Activated naive CD8-positive, alpha-beta T cell treated with anti-CD3 and anti-CD28 coated beads, Interleukin-2, amount 10 ng/mL, durations not matched to agents 7 days and 5 days (primary cell): ENCODE measurements at regions not wholly inside any gene's neighbourhood (a gene's known extent, or its start where the extent isn't known, plus 50 kb on each side); places are given as distances from the start of the nearest gene placed in this dataset.
"Not testable (repeated sequence)": the region's sequence is repeated elsewhere in the genome, so short reads cannot be mapped to it uniquely, and the experiment has no call there.

Experiments used
- ATAC-seq: fragments of 150-1000 bp; cut with Tn5 transposase; one replicate; pipeline ENCODE4 v1.10.0; 2021; ENCODE audit warnings: low read depth, moderate library complexity
- POLR2A ChIA-PET: fragments of 350-600 bp; sonication (Branson Sonifier 250); formaldehyde crosslinking; loops from one replicate; lab custom pipeline; 2021; ENCODE audit warnings: antibody characterized with exemption; lab: Charles Lee
- DNase-seq: peaks from one replicate; pipeline ENCODE4 v3.0.0; 2021
- H3K27ac Mint-ChIP-seq: one replicate; pipeline ENCODE4 v1.8.0; 2022; ENCODE audit warnings: mild to moderate bottlenecking, mixed read lengths
- H3K27me3 Mint-ChIP-seq: one replicate; pipeline ENCODE4 v1.8.0; 2022; ENCODE audit warnings: mild to moderate bottlenecking, moderate library complexity, mixed read lengths
- H3K36me3 Mint-ChIP-seq: one replicate; pipeline ENCODE4 v1.8.0; 2021; ENCODE audit warnings: mild to moderate bottlenecking, mixed read lengths
- H3K4me1 Mint-ChIP-seq: one replicate; pipeline ENCODE4 v1.8.0; 2021; ENCODE audit warnings: mixed read lengths
- H3K4me3 Mint-ChIP-seq: one replicate; pipeline ENCODE4 v1.8.0; 2022; ENCODE audit warnings: mild to moderate bottlenecking, moderate library complexity, mixed read lengths
- H3K9me3 Mint-ChIP-seq: one replicate; pipeline ENCODE4 v1.8.0; 2021; ENCODE audit warnings: mixed read lengths

GRCh38 chr1:163442895-163443294 lies 121.1 kb downstream of the NUF2 start:
- POLR2A ChIA-PET, result no interaction called here
- Mint-ChIP-seq H3K27me3 (peaks cover 2% of the 10 kb centered on the region), H3K9me3 (no peaks in the 10 kb centered on the region), H3K36me3 (no peaks in the 10 kb centered on the region), H3K27ac (no peak overlapping the region), H3K4me1 (peaks cover 2% of the 10 kb centered on the region), H3K4me3 (no peak overlapping the region)
- ATAC-seq (no peak), DNase-seq (no peak)

- no peaks in the 10 kb centered on the region for H3K36me3 Mint-ChIP-seq
- DNase-seq, result no peak
- no peak overlapping the region for H3K4me3 Mint-ChIP-seq
- no peaks in the 10 kb centered on the region for H3K9me3 Mint-ChIP-seq
- H3K27ac Mint-ChIP-seq, result no peak overlapping the region
- H3K4me1 Mint-ChIP-seq, result peaks cover 2% of the 10 kb centered on the region
- POLR2A ChIA-PET, result no interaction called here
- no peak for ATAC-seq
- H3K27me3 Mint-ChIP-seq, result peaks cover 2% of the 10 kb centered on the region
Measured at GRCh38 chr1:163443863-163444262, 122.1 kb downstream of the NUF2 start.

- Mint-ChIP-seq H3K36me3 (no peaks in the 10 kb centered on the region), H3K9me3 (no peaks in the 10 kb centered on the region), H3K4me3 (no peak overlapping the region), H3K27me3 (peaks cover 2% of the 10 kb centered on the region), H3K27ac (no peak overlapping the region), H3K4me1 (no peaks in the 10 kb centered on the region)
- ATAC-seq (no peak), DNase-seq (no peak)
- POLR2A ChIA-PET, result no interaction called here
Measured at GRCh38 chr1:163444665-163445064, 122.9 kb downstream of the NUF2 start.

GRCh38 chr1:163450986-163451385 lies 129.2 kb downstream of the NUF2 start:
- Mint-ChIP-seq H3K27ac (no peak overlapping the region), H3K27me3 (peaks cover 2% of the 10 kb centered on the region), H3K4me3 (no peak overlapping the region), H3K36me3 (no peaks in the 10 kb centered on the region), H3K9me3 (no peaks in the 10 kb centered on the region), H3K4me1 (no peaks in the 10 kb centered on the region)
- ATAC-seq (no peak), DNase-seq (no peak)
- POLR2A ChIA-PET, result no interaction called here

- Mint-ChIP-seq H3K27ac (no peak overlapping the region), H3K9me3 (no peaks in the 10 kb centered on the region), H3K36me3 (no peaks in the 10 kb centered on the region), H3K27me3 (no peaks in the 10 kb centered on the region), H3K4me3 (no peak overlapping the region), H3K4me1 (no peaks in the 10 kb centered on the region)
- ATAC-seq (no peak), DNase-seq (no peak)
- POLR2A ChIA-PET, result no interaction called here
Measured at GRCh38 chr1:163459539-163459938, 137.8 kb downstream of the NUF2 start.

GRCh38 chr1:163467289-163467688 lies 145.5 kb downstream of the NUF2 start:
- H3K36me3 Mint-ChIP-seq, result no peaks in the 10 kb centered on the region
- no peak for ATAC-seq
- H3K4me1 Mint-ChIP-seq, result no peaks in the 10 kb centered on the region
- no peaks in the 10 kb centered on the region for H3K9me3 Mint-ChIP-seq
- no peak overlapping the region for H3K27ac Mint-ChIP-seq
- POLR2A ChIA-PET, result no interaction called here
- peaks cover 2% of the 10 kb centered on the region for H3K27me3 Mint-ChIP-seq
- H3K4me3 Mint-ChIP-seq, result no peak overlapping the region
- no peak for DNase-seq

- Mint-ChIP-seq H3K27me3 (no peaks in the 10 kb centered on the region), H3K9me3 (peaks cover 1% of the 10 kb centered on the region), H3K4me3 (no peak overlapping the region), H3K27ac (no peak overlapping the region), H3K4me1 (no peaks in the 10 kb centered on the region), H3K36me3 (no peaks in the 10 kb centered on the region)
- ATAC-seq (no peak), DNase-seq (no peak)
- POLR2A ChIA-PET, result no interaction called here
Measured at GRCh38 chr1:163471779-163472650, 150.3 kb downstream of the NUF2 start.

- no peak for ATAC-seq
- Mint-ChIP-seq H3K27ac (no peak overlapping the region), H3K9me3 (peaks cover 2% of the 10 kb centered on the region), H3K4me1 (no peaks in the 10 kb centered on the region), H3K36me3 (no peaks in the 10 kb centered on the region), H3K27me3 (no peaks in the 10 kb centered on the region), H3K4me3 (no peak overlapping the region)
- DNase-seq, result no peak
- POLR2A ChIA-PET, result no interaction called here
Measured at GRCh38 chr1:163472651-163473248, 151.0 kb downstream of the NUF2 start.

GRCh38 chr1:163477276-163477830 lies 155.6 kb downstream of the NUF2 start:
- Mint-ChIP-seq H3K4me1 (no peaks in the 10 kb centered on the region), H3K27ac (no peak overlapping the region), H3K9me3 (peaks cover 6% of the 10 kb centered on the region), H3K36me3 (no peaks in the 10 kb centered on the region), H3K27me3 (no peaks in the 10 kb centered on the region), H3K4me3 (no peak overlapping the region)
- ATAC-seq, result no peak
- no peak for DNase-seq
- POLR2A ChIA-PET, result no interaction called here

GRCh38 chr1:163498391-163499330 lies 176.9 kb downstream of the NUF2 start:
- DNase-seq, H3K4me1 Mint-ChIP-seq, H3K36me3 Mint-ChIP-seq, H3K27me3 Mint-ChIP-seq, ATAC-seq, POLR2A ChIA-PET, H3K27ac Mint-ChIP-seq, H3K4me3 Mint-ChIP-seq, H3K9me3 Mint-ChIP-seq: not testable (repeated sequence)

- H3K27me3 Mint-ChIP-seq, result no peaks in the 10 kb centered on the region
- DNase-seq (no peak), ATAC-seq (no peak)
- H3K4me1 Mint-ChIP-seq, result no peaks in the 10 kb centered on the region
- H3K36me3 Mint-ChIP-seq, result no peaks in the 10 kb centered on the region
- no peak overlapping the region for H3K4me3 Mint-ChIP-seq
- H3K9me3 Mint-ChIP-seq, result peaks cover 2% of the 10 kb centered on the region
- POLR2A ChIA-PET, result no interaction called here
- no peak overlapping the region for H3K27ac Mint-ChIP-seq
Measured at GRCh38 chr1:163504331-163504978, 182.7 kb downstream of the NUF2 start.

GRCh38 chr1:163509114-163509513 lies 187.4 kb downstream of the NUF2 start:
- Mint-ChIP-seq H3K27me3 (no peaks in the 10 kb centered on the region), H3K27ac (no peak overlapping the region), H3K4me3 (no peak overlapping the region), H3K36me3 (no peaks in the 10 kb centered on the region), H3K4me1 (no peaks in the 10 kb centered on the region), H3K9me3 (no peaks in the 10 kb centered on the region)
- POLR2A ChIA-PET, result no interaction called here
- DNase-seq (no peak), ATAC-seq (no peak)
